GM11168 (cell line): ENCODE measurements at regions not wholly inside any gene's neighbourhood (a gene's known extent, or its start where the extent isn't known, plus 50 kb on each side); places are given as distances from the start of the nearest gene placed in this dataset.

Experiments
- in situ Hi-C: fragments of 300-500 bp; cut with MboI; formaldehyde crosslinking; loops from one replicate; pipeline ENCODE4 v1.12.0; 2022; ENCODE audit warnings: low sequenced_read_pairs; ENCODE audit not compliant: unreplicated experiment

- in situ Hi-C loops = no loop called here
Observed at GRCh38 chr12:124461851-124462623, 105.4 kb downstream of the NCOR2 start.

DNA sequence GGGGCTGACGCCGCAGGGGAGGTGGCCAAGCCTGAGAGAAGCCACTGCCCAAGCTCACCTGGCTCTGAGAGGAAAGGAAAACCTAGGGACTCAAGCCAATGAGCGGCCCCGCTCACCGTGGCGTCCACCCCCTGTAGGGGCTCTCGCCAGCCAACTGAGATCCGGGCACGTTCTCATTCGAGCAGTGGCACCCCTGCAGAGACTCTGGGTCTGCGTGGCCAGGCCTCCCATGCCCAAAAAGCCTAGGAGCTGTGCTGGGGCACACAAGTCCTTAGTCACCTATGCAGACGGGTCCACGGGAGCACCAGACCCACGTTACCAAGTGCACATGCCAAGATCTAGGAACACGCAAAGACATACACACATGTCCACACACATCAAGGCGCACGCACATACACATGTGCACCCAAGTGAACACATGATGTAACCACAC, 106.2 kb downstream of the NCOR2 start:
- in situ Hi-C loops = no loop called here

DNA sequence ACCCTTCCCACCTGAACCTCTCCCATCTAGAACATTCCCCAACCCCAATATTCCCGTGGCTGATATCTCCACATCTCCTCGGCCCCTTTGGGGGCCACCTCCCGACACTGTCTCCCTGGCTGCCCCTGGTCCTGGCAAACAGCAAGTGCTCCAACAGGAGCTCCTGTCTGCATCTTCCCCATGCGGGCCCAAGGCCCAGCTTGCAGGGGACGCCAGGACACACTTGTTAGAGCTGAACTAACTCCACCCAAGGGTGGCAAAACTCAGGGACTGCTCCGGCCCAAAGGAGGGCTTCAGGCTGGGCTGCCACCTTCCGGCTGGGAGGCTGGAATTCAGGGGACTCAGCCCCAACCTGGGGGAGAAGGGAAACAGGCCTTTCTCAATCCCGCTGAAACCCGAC, 106.6 kb downstream of the NCOR2 start:
- in situ Hi-C loops = no loop called here

DNA sequence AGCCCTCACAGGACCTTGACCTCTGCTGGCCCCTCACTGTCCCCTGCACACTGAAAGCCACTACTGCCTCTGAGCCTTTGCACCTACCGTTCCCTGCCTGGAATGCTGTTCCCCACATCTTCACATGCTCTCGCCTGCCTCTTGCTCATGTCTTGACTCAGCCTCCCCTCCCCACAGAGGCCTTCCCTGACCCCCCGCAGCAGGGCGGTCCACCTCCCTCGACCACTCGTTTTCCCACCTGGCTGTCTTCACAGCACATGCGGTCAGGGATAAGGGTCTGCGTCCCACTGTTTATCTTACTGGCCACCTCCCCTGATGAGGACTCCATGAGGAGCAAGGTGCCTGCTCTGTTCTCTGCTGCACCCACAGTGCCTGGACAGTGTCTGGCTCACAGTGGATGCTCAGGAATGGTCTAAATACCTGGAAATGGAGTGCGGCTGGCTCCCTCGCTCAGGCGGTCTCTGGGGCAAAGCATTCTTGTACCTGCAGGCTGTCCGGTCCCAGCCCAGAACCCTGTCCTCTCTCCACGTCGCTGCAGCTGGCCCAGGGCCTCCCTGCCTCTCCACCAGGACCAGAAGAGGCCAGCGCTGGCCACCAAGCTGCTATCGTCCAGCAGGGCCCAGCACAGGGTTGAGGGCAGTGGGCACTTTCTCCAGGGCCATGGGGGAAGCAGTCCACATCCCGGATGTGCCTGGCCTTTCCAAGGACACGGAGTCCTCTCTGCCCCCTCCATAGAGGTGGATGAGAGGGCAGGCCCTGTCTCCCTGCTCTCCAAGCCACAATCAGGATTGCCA, 107.4 kb downstream of the NCOR2 start:
- in situ Hi-C loops = no loop called here

DNA sequence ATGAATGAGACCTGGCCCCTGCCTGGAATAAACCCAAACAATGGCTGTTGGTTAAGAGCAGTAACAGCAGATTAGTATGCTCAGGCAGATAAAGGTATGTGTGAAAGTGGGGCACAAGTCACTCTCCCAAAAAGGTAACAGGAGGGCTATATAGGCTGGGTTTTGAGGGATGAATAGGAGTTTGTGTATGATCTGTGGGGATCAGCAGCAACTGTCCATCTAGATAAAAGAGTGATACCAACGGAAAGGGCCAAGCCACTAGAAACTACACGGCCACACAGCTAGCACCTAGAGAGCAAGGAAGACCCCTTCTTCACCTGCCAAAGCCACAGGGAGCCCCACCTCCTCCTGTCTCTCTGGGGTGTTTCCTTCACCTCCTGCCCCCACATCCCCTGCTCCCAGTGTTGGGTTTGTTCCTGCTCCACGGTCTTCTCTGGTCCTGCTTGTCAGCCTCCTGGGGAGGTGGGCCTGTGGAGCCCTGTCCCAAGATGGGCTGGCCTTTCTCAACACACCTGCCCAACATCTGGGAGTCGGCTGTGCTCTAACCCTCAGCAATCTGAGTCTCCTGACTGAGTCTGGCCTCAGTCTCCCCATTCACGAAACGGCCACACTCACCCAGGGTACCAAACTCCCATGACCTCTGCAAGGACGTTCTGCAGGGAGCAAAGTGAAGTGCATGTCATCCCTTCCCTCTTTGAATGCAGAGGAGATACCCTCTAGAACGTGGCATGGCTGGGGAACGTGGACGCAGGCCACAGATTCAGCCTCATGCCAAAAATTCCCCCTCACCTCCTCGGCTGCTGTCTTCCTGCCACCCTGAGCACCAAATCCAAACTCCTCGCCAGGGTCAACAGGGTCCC, 108.2 kb downstream of the NCOR2 start:
- in situ Hi-C loops = no loop called here

DNA sequence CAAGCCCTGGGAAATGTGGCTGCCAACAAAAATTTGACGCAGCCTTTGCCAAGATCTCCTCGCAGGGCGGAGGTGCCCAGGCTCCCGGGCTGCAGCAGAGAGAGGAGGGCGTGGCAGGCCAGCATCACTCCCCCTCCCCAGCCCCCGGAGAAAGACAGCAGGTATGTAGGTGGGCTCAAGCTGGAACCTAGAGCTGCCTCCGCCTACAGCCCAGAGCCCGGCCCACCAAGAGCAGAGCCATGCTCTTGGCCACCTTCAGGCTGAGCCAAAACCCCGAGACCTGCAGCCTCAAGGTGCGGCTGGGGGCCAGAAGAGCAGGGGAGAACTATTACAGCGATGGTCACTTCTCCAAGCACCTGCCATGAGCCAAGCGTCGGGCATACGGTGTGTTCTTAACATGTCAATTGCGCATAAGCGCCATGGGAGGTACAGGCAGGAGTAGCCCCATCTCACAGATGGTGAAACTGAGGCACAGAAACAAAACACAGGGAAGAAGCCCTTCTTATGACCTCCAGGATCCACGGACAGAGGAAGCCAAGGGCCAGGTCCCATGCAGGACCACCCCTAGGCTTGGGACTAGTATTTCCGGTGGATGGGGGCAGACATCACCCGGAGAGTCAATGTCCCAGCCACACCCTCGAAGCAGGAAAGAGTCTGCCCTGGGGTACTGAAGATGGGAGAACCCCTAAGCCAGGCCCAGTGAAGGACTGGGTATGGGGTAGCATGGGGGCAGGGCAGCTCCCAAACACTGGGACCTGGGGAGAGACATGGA, 109.0 kb downstream of the NCOR2 start:
- in situ Hi-C loops = no loop called here

DNA sequence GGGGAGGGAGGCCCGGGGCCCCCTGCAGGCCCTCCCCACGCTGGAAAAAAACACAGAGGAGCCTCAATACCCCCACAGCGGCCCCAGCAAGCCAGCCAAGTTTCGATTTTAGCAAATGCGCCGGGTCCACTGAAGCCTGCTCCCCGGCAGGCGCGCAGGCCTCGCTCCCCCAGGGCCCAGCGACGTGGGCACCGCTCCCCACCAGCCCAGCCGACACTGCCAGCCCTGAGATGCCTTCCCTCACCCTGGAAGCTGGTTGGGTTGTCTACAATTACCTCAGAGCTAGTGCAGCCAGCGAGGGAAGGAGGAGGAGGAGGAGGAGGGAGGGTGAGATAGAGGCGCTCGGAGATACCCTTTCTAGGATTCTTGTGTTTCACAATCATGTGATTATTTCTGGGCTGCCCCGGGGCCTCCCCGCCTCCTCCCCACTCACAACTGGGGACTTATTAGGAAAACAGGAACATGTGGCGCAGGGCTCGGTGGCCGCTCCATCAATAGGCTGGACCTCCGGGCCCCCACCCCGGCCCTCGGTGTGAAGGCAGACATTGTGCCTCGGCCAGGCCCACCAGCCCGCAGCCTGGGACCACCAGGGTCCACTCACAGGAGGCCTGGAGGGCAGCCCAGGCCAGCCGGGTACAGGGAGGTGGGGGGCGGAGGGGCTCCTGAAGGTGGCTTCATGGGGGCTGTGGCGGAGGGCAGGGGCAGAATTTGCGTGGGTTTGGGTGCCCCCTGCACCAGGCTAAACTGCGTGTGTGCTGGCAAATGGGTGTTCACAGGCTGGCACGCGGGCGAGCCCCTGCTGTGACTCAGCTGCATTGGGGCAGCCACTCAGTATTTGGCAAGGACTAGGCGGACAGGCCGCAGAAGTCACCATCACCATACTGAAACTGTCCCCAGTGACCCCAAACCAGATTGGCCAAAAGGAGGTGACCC, 109.9 kb downstream of the NCOR2 start:
- in situ Hi-C loops = no loop called here

GRCh38 chr12:124456652-124457152, 110.7 kb downstream of the NCOR2 start:
- in situ Hi-C loops = no loop called here

DNA sequence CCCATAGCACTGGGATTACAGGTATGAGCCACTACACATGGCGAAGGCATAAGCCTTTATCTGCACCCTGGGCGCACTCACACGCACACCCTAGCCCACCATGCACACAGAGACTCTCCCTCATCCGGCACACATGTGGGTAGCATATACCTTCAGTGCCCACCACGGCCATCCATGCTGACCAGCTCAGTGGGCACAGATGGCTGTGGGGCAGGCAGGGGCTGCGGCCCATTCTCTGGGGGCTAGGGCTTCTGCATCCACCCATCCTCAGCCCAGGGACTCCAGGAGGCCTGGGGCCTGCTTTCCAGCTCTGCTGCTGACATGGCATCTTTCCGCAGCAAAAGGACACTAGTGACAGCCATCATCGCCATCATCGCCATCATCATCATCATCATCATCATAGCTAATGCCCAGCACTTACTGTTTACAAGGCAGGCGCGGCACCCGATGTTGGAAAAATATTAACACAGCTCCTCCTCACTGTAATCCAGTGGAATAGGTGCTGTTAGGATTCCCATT, 111.2 kb downstream of the NCOR2 start:
- in situ Hi-C loops = no loop called here

GRCh38 chr12:124455336-124455735, 112.1 kb downstream of the NCOR2 start:
- in situ Hi-C loops = no loop called here

GRCh38 chr12:124454735-124455134, 112.7 kb downstream of the NCOR2 start:
- in situ Hi-C loops = no loop called here

DNA sequence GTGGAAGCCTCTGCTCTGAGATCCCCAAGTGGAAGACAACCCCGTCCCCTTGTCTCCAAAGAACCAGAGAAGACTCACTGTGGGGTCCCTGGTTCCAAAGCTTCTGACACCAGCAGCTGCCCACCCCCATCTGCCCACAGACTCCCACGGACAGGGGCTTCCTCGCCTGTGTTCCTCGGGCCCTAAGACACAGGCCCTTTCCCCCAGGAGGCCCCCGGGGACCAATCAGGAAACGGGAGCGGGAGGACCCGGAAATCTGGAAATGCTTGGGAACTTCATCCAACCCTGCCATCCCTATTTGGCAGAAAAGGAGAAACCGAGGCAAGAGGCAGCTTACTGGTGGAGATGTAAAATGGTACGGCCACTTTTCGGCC, 113.1 kb downstream of the NCOR2 start:
- in situ Hi-C loops = no loop called here

DNA sequence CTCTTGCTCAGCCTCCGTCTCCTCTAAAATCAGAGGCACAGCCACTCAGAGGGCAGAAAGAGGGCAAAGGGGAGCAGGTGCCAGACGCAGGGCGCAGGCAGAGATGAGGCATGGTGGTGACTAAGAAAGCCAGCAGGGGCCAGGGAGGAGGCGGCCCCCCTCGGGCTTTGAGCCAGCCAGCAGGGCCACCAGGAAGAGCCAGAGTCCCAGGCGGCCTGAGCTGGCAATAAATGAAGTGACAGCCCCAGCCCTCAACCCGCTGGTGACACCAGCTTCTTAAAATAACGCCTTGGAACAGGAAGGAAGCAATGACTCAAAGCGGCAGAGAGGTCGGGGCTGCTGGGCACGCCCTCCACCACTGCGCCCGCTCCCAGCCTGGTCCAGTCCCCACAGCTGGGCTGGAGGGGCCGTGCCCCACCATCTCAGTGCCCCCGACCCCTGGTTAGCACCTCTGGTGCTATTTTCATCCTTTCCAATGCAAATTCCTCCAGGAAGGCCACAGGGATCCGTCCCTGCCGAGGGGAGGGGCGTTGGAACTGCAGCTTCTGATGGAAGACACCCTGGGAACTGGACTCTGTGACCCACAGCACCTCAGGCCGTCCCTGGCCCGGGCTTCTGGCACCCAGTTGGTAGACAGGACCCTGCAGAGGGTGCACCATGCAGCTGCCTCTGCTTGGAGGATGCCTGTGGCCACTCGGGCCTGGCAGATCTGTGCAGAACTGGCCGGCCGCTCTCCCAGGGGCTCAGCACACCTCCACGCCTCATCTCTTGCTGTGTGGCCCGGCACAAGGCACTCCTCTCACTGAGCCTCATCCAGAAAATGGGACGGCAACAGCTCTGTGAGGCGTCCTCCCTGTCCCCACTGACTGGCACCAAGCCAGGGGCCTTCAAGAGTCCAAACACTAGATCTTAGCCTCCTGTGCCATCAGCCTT, 113.7 kb downstream of the NCOR2 start:
- in situ Hi-C loops = no loop called here

GRCh38 chr12:124452576-124453331, 114.7 kb downstream of the NCOR2 start:
- in situ Hi-C loops = no loop called here

DNA sequence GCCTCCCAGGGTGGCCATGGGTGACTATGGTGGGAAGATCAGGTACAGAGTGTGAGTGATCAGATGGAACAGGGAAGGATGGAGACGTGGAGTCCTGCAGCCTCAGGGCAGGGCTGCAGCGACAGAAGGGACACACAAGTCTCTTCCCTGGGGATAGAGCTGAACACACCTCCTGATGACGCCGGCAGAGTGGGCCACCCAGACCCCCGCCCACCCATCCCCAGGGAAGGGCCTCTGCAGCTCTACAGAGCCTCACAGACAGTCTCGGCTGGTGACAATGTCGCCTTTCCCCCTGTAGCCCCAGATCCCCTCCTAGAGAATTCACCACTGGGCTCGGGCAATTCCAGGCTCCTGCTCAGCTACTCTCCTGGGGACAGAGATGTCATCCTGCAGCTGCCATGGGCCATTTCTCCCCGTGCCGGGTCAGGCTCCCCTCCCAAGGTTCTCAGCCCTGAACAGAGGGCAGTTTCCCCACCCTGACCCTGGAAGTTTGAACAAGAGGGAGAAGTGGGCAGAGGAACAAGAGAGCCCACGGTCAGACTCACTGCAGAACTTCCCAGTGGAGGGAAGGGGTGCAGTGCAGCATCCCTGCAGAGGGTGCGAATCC, 115.7 kb downstream of the NCOR2 start:
- in situ Hi-C loops = no loop called here

- in situ Hi-C loops = no loop called here
Observed at GRCh38 chr12:124451016-124451415, 116.4 kb downstream of the NCOR2 start.
